ENCODE measurements at regions not wholly inside any gene's neighbourhood (a gene's known extent, or its start where the extent isn't known, plus 50 kb on each side); places are given as distances from the start of the nearest gene placed in this dataset.

DNA sequence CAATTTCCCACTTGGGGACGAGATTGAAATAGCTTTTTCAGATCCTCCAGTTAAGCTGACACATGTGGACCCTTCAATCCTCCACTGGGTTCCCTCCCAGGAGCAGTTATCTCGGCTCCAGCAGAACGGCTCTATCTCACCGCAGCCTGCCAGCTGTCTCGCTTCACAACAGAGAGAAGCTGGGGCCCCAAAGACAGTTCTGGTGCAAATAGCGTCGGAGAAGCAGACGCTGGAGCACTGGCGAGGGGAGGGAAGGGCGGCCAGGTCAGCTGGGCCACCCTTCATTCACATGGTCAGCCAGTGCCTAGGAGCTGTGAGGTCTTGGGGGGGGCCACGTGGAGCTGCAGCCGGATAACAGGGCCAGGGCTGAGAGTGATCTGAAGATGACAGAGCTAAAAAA, 141.3 kb upstream of the SDK2 start:
- no peak for DNase-seq (ENCODE audit: low spot score)

DNA sequence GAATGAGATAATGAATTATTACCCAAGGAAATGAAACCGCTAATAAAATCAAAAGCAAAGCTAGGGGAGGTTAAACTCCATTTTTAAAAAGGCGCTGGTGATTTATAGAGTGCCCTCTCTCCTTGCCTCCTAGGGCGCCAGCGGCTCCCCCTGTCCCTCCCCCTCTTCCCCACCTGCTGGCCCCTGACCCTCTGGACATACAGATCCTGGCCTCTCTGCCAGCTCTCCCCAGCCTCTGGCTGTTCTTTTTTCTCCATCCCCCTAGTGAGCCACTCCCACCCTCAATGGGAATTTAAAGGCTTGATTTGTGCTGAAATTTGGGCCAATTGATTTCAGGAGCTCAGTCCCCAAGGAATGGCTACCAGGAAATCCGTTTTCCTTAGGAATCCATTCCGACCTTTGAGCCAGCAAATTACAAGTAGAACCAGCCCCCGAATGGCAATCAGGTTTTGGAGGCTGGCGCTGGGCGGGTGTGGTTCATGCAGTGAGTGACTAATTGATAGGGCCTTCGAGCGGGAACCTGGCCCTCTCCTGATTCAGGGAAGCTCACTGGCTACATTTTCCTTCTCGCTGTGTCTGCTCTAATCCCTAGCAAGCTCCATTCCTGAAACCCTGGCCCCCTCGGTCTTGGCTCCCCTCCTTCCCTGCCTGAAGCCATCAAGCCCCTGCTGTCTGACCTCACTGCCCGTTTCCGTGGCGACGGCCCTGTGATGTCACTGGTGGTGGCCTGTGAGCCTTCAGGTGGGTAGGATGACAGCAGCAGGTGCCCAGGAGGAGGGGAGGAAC, 141.9 kb upstream of the SDK2 start:
- DNase-seq (ENCODE audit: low spot score) = no peak

DNA sequence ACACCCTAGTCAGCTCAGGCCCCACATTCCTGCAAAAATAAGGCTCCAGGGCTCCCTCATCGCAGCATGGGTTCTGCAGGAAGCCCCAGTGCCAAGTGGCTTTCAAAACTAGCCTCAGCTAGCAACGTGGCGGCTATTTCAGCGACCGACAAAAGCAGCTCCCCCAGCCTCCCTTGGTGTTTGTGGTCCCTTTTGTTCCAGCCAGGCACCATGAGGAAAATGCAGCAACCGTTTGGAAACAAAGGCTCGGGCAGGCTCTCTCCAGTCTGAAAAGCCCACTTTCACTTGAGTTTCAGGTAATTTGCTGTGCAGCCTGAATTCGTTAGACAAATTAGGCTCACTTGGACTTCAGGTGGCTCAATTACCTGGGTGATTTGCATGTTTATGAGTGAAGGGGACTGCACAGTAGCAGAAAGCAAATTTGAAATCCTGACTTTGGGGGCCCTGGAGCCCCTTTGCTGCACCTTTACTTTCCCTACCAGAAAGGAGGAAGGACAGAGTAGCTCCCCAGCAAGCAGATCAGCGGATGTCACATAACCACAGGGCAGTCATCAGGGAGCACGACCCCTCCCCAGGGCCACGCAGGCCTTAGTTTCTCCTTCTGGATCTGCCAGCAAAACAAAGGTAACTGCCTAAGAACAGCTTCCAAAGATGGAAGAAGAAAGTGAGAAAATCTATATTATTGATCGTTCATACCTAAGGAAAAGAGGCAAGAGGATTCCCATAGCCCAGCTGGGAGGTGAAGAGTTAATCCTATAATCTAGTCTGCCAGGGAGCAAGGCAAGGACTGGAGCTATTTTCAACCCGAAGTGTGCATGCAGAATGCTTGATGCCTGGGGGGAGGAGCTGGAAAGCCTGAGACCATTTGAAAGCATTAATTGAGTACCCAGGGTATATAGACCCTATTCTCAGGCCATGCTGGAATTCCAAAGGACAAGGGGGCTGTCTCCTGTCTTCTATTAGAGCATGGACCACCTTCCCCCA, 143.1 kb upstream of the SDK2 start:
- no peak for DNase-seq (ENCODE audit: low spot score)

DNA sequence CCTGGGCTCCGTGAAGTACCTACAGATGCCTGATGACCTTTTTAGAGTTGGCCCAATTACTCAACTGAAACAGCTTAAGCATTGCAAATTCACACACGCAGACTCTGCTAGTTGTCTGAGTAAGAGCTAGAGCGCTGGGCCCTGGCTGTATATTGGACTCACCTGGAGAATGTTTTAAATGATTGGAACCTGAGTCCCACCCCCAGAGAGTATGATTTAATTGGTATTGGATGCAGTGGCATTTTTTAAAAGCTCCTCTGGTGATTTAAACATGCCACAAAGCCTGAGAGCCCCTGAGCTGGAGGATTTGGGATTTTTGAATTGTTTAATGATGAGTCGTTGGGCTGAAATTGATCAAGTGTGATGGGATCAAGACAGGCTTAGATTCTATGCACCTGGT, 143.9 kb upstream of the SDK2 start:
- no peak for DNase-seq (ENCODE audit: low spot score)

DNA sequence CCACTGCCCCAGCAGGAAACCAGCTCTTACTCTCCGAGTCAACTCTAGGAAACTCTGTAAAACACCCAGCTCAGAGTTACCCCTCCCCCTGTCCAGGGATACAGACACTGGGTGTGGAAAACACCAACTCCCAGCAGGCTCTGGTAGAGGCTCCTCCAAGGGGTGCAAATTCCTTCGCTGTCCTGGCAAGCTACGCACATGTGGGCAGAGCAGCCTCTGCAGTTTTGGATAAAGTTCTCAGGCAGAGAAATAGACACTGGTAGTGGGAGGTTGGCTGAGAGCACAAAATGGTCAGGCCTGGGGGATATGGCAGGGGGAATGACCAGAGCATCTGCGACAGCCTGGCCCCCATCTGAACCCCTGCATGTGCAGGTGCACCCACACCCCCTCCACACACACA, 146.9 kb upstream of the SDK2 start:
- no peak for DNase-seq (ENCODE audit: low spot score)

DNA sequence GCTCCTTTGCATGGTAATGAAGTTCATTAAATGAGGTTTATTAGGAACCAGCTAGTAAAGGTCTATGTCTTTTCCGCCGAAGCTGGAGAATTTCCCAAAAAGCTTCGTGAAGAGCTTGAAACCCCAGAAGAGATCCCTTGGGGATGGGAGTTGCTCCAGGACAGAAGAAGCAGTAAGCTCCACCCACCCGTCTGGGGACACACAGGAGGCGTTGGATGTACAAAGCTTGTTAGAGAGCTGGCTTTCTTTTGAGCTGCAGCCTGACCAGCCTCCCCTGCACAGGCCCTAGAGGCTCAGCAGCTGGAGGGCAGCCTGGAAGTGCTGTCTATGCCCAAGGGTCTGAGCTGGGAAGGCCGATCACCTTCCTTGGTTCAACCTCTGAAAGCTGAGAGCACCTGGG, 147.4 kb upstream of the SDK2 start:
- DNase-seq (ENCODE audit: low spot score) = no peak

DNA sequence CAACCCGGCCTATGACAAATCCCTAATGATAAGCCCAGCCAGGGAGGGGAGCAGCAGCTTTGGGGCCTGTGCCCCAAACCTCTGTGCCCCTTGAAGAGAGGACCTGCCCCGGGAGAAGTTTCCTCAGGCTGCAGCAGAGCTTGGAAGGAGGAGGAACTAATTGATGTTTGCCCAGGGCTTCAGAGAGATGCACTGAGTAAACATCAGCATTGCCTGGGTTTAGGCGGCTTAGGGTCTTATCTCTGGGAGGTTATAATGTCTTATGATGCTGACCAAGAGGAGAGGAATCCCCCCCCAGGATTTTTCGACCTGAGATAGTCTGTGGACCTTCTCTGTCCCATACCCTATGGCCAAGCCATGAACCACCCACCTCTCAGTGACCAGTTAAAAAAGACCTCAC, 148.7 kb upstream of the SDK2 start:
- DNase-seq (ENCODE audit: low spot score) = no peak

DNA sequence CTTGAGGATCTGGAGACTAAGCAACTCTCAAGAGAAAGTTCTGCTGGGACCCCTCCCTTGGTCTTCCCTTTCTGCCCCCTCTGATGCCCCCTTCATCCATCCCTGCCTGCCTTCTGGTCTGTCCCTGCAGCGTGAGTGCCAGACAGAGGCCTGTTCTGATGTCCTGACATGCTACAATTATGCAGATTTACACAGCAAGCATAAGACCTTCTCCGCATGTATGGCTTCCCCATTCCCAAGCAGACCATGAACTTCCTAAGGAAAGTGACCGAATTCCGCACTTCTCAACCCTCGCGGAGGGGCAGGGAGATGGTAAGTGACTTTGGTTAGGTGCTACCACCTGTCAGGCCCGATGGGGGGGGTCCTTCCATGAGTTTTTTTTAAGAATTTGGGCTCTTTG, 150.1 kb upstream of the SDK2 start:
- no peak for DNase-seq (ENCODE audit: low spot score)

DNA sequence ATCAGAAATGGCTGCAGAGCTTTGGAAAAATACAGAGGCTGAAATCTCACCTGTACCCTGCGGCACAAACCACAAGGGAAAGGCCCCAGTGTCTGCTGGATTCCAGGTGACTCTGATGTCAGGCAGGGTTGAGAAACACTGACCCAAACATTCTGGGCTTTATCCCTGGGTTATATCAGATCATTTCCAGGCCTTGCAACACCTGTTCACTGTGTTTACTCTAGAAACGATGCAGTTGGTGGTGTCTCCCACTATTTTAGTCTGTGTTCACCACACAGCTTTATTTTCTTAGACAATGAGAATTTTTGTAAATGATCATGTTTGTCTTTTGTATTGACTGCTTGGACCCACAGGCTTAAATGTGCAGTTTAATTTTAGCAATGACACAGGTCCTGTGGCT, 151.5 kb upstream of the SDK2 start:
- DNase-seq (ENCODE audit: low spot score) = no peak

DNA sequence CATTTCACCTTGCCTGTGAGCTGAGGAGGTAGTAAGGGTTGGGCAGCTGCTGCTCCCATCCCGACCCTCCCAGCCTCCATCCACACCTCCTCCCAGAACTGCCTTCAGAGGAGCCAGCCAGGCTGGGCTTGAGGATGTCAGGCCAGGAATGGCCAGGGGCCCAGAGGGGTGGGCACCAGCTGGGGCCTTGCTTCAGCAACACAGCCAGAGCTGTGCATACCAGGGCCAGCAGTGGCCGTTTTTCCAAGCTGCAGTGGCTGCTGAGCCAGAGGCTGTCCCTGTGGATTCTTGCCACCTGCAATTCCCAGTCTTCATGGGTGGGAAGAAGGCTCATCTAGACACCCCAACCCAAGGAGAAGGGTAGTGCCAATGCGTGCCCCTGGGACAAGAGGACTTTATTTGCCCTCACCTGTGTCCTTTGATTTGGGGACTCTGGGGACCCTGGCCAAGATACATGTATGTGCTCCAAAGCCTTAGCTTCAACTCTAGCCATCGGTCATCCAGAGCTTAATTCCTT, 153.4 kb upstream of the SDK2 start:
- DNase-seq (ENCODE audit: low spot score) = no peak

DNA sequence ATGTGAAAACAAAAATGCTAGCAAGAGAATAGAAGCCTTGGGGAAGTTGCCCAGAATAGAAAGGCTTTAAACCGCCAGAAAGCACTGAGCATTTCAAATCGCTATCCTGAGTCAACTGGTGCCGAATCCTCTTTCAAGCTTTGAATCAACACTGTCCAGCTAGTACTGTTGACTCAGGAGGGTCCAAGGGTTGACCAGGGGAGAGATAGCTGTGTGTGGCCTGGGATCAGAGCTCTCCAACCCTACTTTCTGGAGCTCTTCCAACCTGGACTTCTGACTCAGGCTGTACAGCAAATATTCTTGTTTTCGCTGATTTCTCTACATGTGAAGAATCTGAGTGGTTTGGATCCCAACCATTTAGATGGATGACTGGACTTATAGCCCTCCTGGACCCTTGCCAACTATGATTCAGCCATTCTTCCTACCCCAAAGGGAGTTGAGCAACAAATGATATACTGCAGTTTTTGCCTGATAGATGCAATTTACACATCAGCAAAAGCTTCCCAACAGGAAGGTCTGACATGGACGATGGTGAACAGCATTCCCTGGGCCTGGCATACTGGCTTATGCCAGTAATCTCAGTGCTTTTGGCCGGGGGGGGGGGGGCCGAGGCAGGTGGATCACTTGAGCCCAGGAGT, 154.0 kb upstream of the SDK2 start:
- DNase-seq (ENCODE audit: low spot score) = no peak

DNA sequence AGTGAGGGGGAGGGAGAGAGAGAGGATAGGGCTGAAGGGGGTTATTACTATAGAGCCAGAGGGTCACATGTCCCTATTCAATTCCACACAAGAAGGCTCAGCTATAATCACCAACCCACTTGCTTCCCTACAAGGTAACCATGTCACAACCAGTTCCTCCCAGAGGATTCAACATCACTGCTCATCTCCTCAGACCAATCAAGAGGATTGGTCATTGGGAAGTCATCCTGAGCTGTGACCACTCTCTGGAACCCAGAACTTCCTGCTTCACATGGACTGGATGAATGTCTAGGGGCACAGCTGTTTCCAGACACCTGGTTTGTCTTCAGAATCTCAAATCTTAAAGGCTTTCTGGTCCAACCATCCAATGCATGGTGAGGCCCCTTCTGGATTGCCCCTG, 154.9 kb upstream of the SDK2 start:
- no peak for DNase-seq (ENCODE audit: low spot score)

DNA sequence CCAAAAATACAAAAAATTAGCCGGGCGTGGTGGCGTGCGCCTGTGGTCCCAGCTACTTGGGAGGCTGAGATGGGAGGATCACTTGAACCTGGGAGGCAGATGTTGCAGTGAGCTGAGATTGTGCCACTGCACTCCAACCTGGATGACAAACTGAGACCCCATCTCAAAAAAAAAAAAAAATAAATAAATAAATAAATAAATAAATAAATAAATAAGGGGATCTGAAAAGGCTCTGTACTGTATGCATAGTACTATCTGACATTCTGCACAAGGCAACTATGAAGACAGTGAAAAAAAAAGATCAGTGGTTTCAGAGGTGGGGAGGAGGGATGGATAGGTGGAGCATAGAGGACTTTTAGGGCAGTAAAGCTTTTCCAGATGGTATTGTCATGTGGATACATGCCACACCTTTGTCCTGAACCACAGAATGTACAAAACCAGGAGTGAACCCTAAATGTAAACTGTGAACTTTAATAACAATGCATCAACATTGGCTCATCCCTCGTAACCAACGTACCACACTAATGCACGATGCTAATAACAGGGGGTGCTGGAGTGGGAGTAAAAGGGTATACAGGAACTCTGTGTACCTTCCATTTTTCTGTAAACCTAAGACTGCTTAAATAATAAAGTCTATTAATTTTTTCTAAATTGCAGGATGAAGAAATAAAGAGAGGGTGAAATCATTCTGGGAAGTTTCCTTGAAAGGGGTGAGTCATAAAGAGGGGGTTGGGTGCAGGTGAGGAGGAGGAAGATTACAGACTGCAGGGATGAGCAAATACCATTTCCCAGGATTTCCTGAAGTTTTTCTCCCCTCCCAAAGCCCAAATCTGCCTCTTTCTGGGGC, 155.8 kb upstream of the SDK2 start:
- no peak for DNase-seq (ENCODE audit: low spot score)

DNA sequence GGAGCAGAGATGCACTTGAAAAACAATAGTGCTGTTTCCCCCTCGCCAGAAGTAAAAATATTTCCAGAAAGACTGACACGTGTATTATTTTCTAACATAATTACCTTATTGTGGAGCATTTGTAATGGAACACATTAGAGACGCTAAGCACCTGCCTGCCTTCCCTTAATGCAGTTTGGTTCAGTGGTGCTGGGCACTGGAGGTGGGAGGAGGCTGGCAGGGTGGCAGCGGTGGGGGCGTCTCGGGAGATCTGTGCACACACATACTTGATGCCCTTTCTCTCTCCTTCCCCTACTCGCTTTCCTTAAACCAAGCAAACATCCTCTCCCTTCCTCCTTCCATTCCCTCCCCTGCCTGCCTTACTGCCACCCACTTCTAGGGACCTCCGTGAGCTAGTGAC, 156.6 kb upstream of the SDK2 start:
- no peak for DNase-seq (ENCODE audit: low spot score)

DNA sequence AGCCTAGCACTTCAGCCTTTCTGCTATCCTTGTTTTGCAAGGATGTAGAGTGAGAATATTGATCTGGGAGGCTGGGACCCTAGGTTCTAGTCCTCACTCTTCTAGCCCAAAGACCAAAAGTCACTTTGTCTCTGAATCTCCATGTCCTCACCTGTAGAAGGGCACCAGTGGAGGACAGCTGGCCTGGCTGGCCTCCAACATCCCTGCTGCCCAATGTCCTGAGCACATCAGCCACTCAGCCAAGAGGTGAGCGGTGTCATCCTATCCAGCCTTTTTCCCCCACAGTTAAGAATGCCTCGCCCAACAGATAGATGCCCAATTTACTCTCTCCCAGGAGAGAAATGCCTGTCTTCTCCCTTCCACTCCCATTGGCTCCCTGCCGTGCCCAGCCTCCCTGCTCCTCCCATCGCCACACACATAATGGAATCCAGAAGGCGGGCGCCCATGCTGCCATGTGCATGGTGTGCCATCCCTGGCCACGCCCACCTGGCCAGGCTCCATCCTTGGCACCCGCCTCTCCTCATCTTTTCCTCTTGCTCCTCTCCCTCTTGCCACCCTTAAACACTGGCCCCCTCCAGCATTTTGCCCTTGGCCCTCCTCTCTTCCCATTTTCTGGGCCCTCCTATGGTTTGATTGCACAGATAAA, 157.3 kb upstream of the SDK2 start:
- DNase-seq (ENCODE audit: low spot score) = no peak

DNA sequence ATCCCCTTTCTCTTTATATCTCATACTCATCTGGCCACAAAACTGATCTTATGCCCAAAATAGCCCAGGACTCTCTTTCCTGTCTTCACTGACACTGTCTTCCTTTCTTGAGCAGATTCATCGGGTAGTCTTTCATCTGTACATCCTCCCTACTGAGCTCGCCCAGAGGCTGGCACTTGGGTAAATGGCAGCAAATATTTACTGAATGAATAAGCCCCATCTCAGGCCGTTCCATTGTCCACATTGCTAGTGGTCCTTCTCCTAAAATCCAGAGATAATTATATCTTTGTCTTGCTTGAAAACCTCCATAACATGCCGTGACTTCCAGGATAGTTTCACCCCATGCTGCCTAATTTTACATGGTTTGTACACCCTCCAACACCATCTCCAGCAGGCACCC, 158.1 kb upstream of the SDK2 start:
- no peak for DNase-seq (ENCODE audit: low spot score)

DNA sequence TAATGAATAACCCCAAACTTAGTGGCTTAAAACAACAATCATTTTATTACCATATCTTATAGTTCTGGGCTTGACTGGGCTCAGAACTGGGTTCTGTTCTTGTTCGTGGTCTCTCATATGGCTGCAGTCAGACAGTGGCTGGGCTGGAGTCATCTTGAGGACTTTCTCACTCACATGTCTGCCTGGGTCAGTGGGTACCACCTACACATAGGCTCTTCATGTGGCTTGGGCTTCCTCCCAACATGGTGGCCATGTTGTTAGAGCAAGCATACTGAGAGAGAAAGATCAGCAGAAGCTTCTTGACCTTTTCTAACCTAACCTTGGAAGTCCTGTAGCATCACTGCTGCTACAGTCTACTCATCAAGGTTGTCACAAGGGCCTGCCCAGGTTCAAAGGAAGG, 158.6 kb upstream of the SDK2 start:
- no peak for DNase-seq (ENCODE audit: low spot score)

DNA sequence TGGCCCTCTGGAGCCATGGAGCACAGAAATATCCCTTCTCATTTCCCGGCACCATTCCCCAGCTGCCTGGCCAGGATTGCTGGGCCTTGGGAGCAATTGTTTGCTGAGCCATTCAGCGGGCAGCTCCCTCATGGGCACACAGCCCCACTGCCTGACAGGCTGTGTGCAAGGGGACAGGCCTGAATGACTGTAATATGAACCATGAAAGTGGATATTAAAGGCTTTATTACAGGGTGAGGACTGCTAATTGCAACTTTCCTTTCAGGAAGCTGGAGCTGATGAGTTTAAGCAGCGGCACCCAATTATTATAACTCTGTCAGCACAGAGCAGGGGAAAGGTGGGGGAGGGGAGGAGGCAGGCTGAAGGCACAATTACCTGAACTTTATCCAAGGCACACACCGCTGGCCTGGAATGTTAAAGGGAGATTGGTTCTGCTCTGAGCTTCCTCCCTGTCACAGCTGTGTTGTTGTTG, 159.8 kb upstream of the SDK2 start:
- DNase-seq (ENCODE audit: low spot score) = no peak

DNA sequence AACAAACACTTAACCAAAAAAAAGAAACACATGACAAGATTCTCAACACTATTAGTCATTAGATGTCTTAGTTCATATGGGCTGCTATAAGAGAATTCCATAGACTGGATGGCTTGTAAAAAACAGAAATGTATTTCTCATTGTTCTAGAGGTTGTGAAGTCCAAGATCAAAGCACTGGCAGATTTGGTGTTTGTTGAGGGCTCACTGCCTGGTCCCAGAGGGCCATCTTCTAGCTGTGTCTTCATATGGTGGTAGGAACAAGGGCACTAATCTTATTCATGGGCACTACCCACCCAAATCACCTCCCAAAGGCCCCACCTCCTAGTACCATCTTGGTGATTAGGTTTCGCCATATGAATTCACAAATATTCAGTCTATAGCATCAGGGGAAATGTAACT, 162.5 kb upstream of the SDK2 start:
- no peak for DNase-seq (ENCODE audit: low spot score)

DNA sequence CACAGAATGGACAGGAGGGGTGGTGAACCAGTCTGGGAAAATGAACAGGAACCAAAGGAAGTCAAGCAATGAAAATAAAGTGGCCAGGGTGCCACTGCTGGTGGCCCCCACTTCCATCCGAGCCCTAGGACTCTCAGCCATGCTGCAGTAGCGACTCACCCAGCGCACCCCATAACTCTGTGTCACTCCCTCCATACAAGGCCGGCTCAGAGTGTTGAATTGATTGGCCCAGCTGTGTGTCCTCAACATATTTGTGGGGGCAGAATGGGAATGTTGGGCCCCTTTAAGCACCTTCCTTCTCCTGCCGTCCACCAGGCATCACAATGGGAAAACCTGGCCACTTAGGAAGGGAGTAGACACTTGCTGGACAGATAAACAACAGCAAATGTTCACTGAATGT, 169.0 kb upstream of the SDK2 start:
- no peak for DNase-seq (ENCODE audit: low spot score)

DNA sequence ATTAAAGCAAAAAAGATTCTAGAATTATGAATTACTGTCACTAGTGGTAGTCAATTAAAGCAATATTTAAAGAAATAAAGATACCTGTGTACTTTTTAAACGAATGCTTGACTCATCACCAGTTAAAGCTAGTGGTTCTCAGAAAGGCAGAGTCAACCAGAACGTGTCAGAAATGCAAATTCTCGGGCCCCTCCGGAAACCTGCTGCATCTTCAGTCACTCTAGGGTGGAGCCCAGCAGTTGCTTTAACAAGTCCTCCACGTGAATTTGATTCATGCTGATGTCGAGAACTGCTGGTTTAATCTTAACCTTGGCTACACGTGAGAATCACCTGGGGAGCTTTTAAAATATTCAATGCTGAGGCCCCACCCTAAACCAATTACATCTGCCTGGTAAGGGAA, 169.8 kb upstream of the SDK2 start:
- DNase-seq (ENCODE audit: low spot score) = no peak
